Body of pancreas (tissue), 4 donors: ENCODE measurements at regions not wholly inside any gene's neighbourhood (a gene's known extent, or its start where the extent isn't known, plus 50 kb on each side); places are given as distances from the start of the nearest gene placed in this dataset.

ENCODE experiments used
- ATAC-seq: fragments of 150-250 bp; one replicate; pipeline ENCODE4 v1.9.1; 2016
- DNase-seq, 4 donors: peaks; one replicate each; pipeline ENCODE4 v3.0.0-alpha.2; 2019
- H3K27ac ChIP-seq, 4 donors: fragments of 200-600 bp; sonication (generic); 1 replicate in 3 of 4; 2 replicates in 1 of 4; pipeline versions ENCODE4 v1.5.1 to v1.6.1; 2016 to 2019; ENCODE audit warnings: mild to moderate bottlenecking in 1 of 4, mixed read lengths in 1 of 4, moderate library complexity in 1 of 4
- H3K27me3 ChIP-seq, 2 donors: fragments of 200-600 bp; sonication (generic); one replicate each; pipeline ENCODE4 v1.6.0; 2016; ENCODE audit warnings: mild to moderate bottlenecking in 1 of 2
- H3K36me3 ChIP-seq, 2 donors: fragments of 200-600 bp; sonication (generic); replicated peaks in 1 of 2; 2 replicates each; pipeline ENCODE4 v1.5.1; 2016; ENCODE audit warnings: low read depth in 2 of 2; ENCODE audit not compliant: insufficient read depth in 1 of 2
- H3K4me1 ChIP-seq: fragments of 200-600 bp; sonication (generic); one replicate; pipeline ENCODE4 v1.6.0; 2016
- H3K4me3 ChIP-seq, 2 donors: fragments of 200-600 bp; sonication (generic); 1 replicate in 1 of 2; 2 replicates in 1 of 2; pipeline ENCODE4 v1.5.1; 2016 to 2019
- H3K9me3 ChIP-seq, 3 donors: fragments of 200-600 bp; sonication (generic); 1 replicate in 2 of 3; 2 replicates in 1 of 3; pipeline ENCODE4 v1.5.1; 2016
- CTCF ChIP-seq, 7 experiments: fragments of 450-650 bp in 4 of 7; fragments of 200-600 bp in 3 of 7; sonication (generic) in 3 of 7; IDR thresholded peaks; one replicate each; pipeline ENCODE4 v1.5.1; 2016 to 2019; ENCODE audit warnings: antibody characterized with exemption in 7 of 7
- POLR2A ChIP-seq, 3 donors: fragments of 450-650 bp; IDR thresholded peaks; one replicate each; pipeline ENCODE4 v1.6.1; 2016; ENCODE audit warnings: antibody characterized with exemption in 3 of 3, mild to moderate bottlenecking in 2 of 3
- WGBS, 2 donors: methylation state at CpG; one replicate each; pipeline ENCODE4 v1.1.5; 2017; 5-methylcytosine and 5-hydroxymethylcytosine counted together
- intact Hi-C: fragments of 100-400 bp; cut with DNase I; formaldehyde crosslinking; loops from one replicate; pipeline ENCODE4 v1.15.1; 2023

- intact Hi-C loops, result no loop called here
- ATAC-seq (no peak), DNase-seq (peak in 1 of 4 donors; percentile 31)
- H3K9me3 ChIP-seq, result no peaks in the 10 kb centered on the region
- H3K4me3 ChIP-seq, result no peak overlapping the region
- H3K27ac ChIP-seq, result no peak overlapping the region
- TF ChIP-seq CTCF (IDR thresholded peaks at IDR 0.05) (peak in 3 of 7 experiments; percentile 7 to 37 (median 18)), POLR2A (IDR thresholded peaks at IDR 0.05) (no peak)
- no peaks in the 10 kb centered on the region for H3K4me1 ChIP-seq
- WGBS, 2 donors, result 83% methylated on average over 11 of the region's 11 CpGs
- H3K27me3 ChIP-seq, result no peaks in the 10 kb centered on the region
- no peaks in the 10 kb centered on the region for H3K36me3 ChIP-seq
Measured at GRCh38 chr7:156544919-156545715, 95.5 kb upstream of the RNF32 start.

GRCh38 chr7:156543699-156544598 lies 96.6 kb upstream of the RNF32 start:
- no peaks in the 10 kb centered on the region for H3K27me3 ChIP-seq
- no peak for DNase-seq
- H3K9me3 ChIP-seq, result no peaks in the 10 kb centered on the region
- no peaks in the 10 kb centered on the region for H3K4me1 ChIP-seq
- intact Hi-C loops, result no loop called here
- WGBS, 2 donors, result 85 to 89% methylated on average over 33 of the region's 33 CpGs
- no peak overlapping the region for H3K27ac ChIP-seq
- ATAC-seq, result no peak
- H3K4me3 ChIP-seq, result no peak overlapping the region
- H3K36me3 ChIP-seq, result no peaks in the 10 kb centered on the region
- TF ChIP-seq CTCF (IDR thresholded peaks at IDR 0.05) (no peak), POLR2A (IDR thresholded peaks at IDR 0.05) (no peak)

DNA sequence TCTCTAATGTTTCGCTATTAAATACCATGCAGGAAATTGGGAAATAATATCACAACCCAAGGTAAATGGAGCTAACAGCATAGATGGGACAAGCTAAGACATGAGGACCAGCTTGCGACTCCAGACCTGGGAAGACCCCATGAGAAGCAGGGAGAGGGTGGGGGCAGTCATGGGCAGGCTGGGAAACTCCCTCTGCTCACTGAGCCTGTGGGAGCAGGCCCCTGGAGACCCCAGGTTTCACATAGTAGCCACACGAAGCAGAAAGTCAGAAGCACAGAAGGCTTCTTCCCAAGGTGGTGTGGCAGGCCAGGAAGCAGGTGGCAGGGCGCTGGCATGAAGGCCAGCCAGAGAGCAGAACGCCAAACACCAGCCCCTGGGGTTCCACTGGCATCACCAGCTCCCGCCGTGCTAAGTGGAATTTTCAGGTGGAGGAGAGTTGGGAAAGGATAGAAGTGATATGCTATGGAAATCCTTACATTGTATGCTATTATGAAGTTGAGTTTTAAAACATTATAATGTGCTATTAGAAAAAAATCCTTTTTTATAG lies 99.9 kb upstream of the RNF32 start:
- no peak overlapping the region for H3K27ac ChIP-seq
- no peaks in the 10 kb centered on the region for H3K27me3 ChIP-seq
- WGBS, 2 donors, result 84 to 91% methylated on average over 7 of the region's 7 CpGs
- H3K4me1 ChIP-seq, result no peaks in the 10 kb centered on the region
- H3K36me3 ChIP-seq, result no peaks in the 10 kb centered on the region
- no peaks in the 10 kb centered on the region for H3K9me3 ChIP-seq
- DNase-seq (no peak), ATAC-seq (no peak)
- H3K4me3 ChIP-seq, result no peak overlapping the region
- TF ChIP-seq CTCF (IDR thresholded peaks at IDR 0.05) (no peak), POLR2A (IDR thresholded peaks at IDR 0.05) (no peak)
- intact Hi-C loops, result no loop called here

DNA sequence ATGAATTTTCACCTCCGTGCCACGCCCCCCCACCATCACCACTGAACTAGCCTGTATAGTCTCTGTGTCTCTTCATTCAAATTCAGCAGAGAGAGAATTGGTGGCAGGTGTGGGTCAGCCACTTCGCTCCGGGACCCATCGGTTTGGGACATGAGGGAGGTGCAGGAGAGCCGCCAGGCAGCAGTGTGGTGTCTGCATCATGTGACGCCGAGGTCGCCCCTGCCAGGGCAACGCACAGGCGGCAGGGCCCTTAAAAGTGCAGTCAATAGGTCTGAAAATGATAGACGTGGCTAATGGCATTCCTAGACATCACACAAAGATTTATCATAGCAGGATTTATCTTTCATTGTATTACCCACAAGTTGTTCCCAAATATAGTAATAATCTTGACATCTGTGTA lies 100.6 kb upstream of the RNF32 start:
- no peak overlapping the region for H3K4me3 ChIP-seq
- no peaks in the 10 kb centered on the region for H3K27me3 ChIP-seq
- intact Hi-C loops, result no loop called here
- no peaks in the 10 kb centered on the region for H3K9me3 ChIP-seq
- no peak for TF ChIP-seq POLR2A (IDR thresholded peaks at IDR 0.05)
- no peak for TF ChIP-seq CTCF (IDR thresholded peaks at IDR 0.05)
- no peaks in the 10 kb centered on the region for H3K36me3 ChIP-seq
- ATAC-seq (no peak), DNase-seq (no peak)
- no peaks in the 10 kb centered on the region for H3K4me1 ChIP-seq
- H3K27ac ChIP-seq, result no peak overlapping the region
- 68 to 85% methylated on average over 12 of the region's 12 CpGs for WGBS, 2 donors
